Uterus (tissue), 2 donors: ENCODE measurements at regions not wholly inside any gene's neighbourhood (a gene's known extent, or its start where the extent isn't known, plus 50 kb on each side); places are given as distances from the start of the nearest gene placed in this dataset.

Experiments used
- CTCF ChIP-seq, 4 experiments: fragments of 200-600 bp in 2 of 4; fragments of 450-650 bp in 2 of 4; sonication (generic) in 2 of 4; IDR thresholded peaks; one replicate each; pipeline ENCODE4 v1.5.1; 2016 to 2019; ENCODE audit warnings: antibody characterized with exemption in 4 of 4, mild to moderate bottlenecking in 2 of 4, moderate library complexity in 1 of 4
- POLR2A ChIP-seq, 2 donors: fragments of 450-650 bp; IDR thresholded peaks; one replicate each; pipeline ENCODE4 v1.6.1; 2016; ENCODE audit warnings: antibody characterized with exemption in 2 of 2, mild to moderate bottlenecking in 1 of 2, moderate library complexity in 1 of 2

GRCh38 chr7:88357781-88358525 lies 51.3 kb upstream of the STEAP4 start:
- TF ChIP-seq CTCF (IDR thresholded peaks at IDR 0.05) (no peak), POLR2A (IDR thresholded peaks at IDR 0.05) (no peak)
